LNCaP clone FGC (cell line): ENCODE measurements at regions not wholly inside any gene's neighbourhood (a gene's known extent, or its start where the extent isn't known, plus 50 kb on each side); places are given as distances from the start of the nearest gene placed in this dataset.
"Not testable (repeated sequence)": the region's sequence is repeated elsewhere in the genome, so short reads cannot be mapped to it uniquely, and the experiment has no call there.

Experiments
- DNase-seq: peaks from one replicate; pipeline ENCODE4 v3.0.0-alpha.2; 2011; ENCODE audit warnings: low read depth
- H3K4me3 ChIP-seq: 2 replicates; pipeline ENCODE4 v1.5.1; 2011; ENCODE audit warnings: mild to moderate bottlenecking, low read depth, low read length, control low read depth
- CTCF ChIP-seq: IDR thresholded peaks from 2 replicates; pipeline ENCODE4 v1.5.1; 2012; ENCODE audit warnings: mild to moderate bottlenecking; ENCODE audit not compliant: control insufficient read depth, insufficient read depth; ENCODE audit errors: extremely low read depth

- no peak overlapping the region for H3K4me3 ChIP-seq
- no peak for DNase-seq
- TF ChIP-seq CTCF = no peak
These were observed 121.3 kb upstream of the ALDH3B2 start for GRCh38 chr11:67795746-67796145.

GRCh38 chr11:67793750-67794149 lies 119.3 kb upstream of the ALDH3B2 start:
- DNase-seq, H3K4me3 ChIP-seq: not testable (repeated sequence)

GRCh38 chr11:67792273-67792990 lies 118.0 kb upstream of the ALDH3B2 start:
- TF ChIP-seq CTCF = peak; percentile 51; the same call in 1 of the 2 replicates
- not testable (repeated sequence) for H3K4me3 ChIP-seq, DNase-seq

DNA sequence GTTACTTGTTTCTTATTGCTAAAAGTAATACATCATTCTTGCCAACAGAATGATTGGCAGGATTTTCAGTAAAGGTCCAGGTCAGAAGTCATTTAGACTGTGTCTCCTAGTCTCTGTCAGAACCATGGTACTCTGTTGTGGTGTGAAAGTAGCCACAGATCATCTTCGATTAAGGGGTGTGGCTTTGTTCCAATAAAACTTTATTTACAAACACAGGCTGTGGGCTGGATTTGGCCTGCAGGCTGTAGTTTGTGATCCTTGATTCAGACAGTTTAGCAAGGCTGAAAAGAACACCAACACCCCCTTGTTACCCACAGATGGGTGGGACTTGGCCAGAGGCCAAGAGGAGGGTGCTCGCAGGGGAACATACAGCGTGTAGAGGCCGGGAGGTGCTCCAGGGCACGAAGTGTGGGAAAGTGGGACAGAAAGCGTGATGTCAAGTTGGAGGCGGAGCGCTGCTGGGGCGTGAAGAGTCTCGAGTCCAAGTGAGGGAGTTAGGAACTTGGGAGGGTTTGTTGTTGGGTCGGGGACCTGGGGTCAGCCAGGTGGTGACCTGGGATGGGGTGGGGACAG lies 117.3 kb upstream of the ALDH3B2 start:
- DNase-seq, H3K4me3 ChIP-seq: not testable (repeated sequence)

- DNase-seq, H3K4me3 ChIP-seq: not testable (repeated sequence)
These were observed 113.9 kb upstream of the ALDH3B2 start for GRCh38 chr11:67788341-67788695.

- H3K4me3 ChIP-seq, DNase-seq: not testable (repeated sequence)
These were observed 113.4 kb upstream of the ALDH3B2 start for GRCh38 chr11:67787681-67788340.

DNA sequence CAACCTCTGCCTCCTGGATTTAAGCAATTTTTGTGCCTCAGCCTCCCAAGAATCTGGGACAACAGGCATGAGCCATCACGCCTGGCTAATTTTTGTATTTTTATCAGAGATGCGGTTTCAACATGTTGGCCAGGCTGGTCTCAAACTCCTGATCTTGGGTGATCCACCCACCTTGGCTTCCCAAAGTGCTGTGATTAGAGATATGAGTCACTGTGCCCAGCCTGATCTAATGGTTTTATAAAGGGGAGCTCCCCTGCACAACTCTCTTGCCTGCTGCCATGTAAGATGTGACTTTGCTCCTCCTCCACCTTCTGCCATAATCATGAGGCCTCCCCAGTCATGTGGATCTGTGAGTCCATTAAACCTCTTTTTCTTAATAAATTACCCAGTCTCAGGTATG lies 107.5 kb upstream of the ALDH3B2 start:
- not testable (repeated sequence) for DNase-seq, H3K4me3 ChIP-seq

- not testable (repeated sequence) for DNase-seq, H3K4me3 ChIP-seq
These were observed 107.1 kb upstream of the ALDH3B2 start for GRCh38 chr11:67781506-67781905.

DNA sequence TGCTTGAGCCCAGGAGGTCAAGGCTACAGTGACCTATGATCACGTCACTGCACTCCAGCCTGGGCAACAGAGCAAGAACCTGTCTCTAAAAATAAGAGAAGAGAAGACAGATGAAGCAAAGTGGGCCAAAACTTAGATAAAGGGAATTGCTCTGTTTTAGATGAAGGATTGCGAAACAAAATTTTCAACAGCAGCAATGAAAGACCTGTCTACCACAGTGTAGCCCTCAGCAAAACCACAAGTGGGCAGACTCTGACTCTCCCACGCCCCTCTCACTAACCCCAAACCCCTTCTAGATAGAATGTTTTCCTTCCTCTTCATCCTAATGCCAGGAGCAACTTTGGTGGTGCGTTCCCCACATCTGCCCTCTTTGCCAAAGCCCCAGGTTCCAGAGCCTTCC lies 105.6 kb upstream of the ALDH3B2 start:
- H3K4me3 ChIP-seq = no peak overlapping the region
- no peak for DNase-seq
- TF ChIP-seq CTCF = no peak

DNA sequence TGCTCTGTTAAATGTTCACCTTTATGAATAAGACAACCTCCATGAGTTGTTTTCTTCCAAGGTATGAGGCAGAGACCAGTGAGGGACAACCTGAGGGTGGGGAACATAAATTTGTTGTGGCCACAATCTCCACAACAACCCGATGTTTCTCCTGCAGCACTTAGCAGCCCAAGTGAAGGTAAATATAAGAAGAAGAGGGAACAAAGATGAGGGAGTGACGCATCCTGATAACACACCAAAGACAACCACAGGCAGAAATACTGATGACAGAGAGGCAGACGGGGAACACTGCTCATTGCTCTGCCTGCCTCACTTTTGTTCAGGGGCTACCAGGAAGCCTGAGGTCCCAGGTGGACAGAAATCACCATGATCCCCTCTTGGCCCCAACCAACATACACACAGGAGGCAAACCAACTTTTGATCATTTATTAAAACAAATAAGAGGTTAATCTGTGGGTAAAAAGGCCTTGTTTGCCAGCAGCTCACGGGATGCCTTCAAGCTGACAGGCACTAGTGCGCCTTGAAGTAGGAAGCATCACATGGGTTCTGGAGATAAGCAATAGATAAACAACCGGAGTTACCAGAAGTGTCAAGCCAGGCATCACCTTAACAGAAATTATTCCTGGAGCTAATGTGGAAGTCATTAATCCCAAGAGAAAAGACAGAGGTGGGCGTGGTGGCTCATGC lies 104.9 kb upstream of the ALDH3B2 start:
- DNase-seq, H3K4me3 ChIP-seq: not testable (repeated sequence)
